ENCODE measurements at regions not wholly inside any gene's neighbourhood (a gene's known extent, or its start where the extent isn't known, plus 50 kb on each side); places are given as distances from the start of the nearest gene placed in this dataset.

- TF ChIP-seq CTCF (IDR thresholded peaks at IDR 0.05) (no peak), POLR2A (IDR thresholded peaks at IDR 0.05) (no peak)
Observed at GRCh38 chr2:226299771-226300170, 499.8 kb downstream of the IRS1 start.

All from heart left ventricle (tissue), 13 donors.